ENCODE measurements at regions not wholly inside any gene's neighbourhood (a gene's known extent, or its start where the extent isn't known, plus 50 kb on each side); places are given as distances from the start of the nearest gene placed in this dataset.
"Not testable (repeated sequence)": the region's sequence is repeated elsewhere in the genome, so short reads cannot be mapped to it uniquely, and the experiment has no call there.

GRCh38 chr2:87439617-87440204 is 308.2 kb upstream of the PLGLB2 start:
- DNase-seq: not testable (repeated sequence)

- DNase-seq: not testable (repeated sequence)
Observed at GRCh38 chr2:87440650-87441049, 307.2 kb upstream of the PLGLB2 start.

- not testable (repeated sequence) for DNase-seq
Observed at GRCh38 chr2:87441375-87441774, 306.5 kb upstream of the PLGLB2 start.

- not testable (repeated sequence) for DNase-seq
Observed at GRCh38 chr2:87442983-87443577, 304.8 kb upstream of the PLGLB2 start.

- DNase-seq: not testable (repeated sequence)
Observed at GRCh38 chr2:87444951-87445350, 302.9 kb upstream of the PLGLB2 start.

GRCh38 chr2:87445613-87446312 is 302.1 kb upstream of the PLGLB2 start:
- DNase-seq: not testable (repeated sequence)

GRCh38 chr2:87446313-87446696 is 301.6 kb upstream of the PLGLB2 start:
- DNase-seq: not testable (repeated sequence)

GRCh38 chr2:87449462-87449980 is 298.4 kb upstream of the PLGLB2 start:
- DNase-seq: not testable (repeated sequence)

GRCh38 chr2:87452193-87452592 is 295.7 kb upstream of the PLGLB2 start:
- not testable (repeated sequence) for DNase-seq

- DNase-seq: not testable (repeated sequence)
Observed at GRCh38 chr2:87452861-87453260, 295.0 kb upstream of the PLGLB2 start.

- not testable (repeated sequence) for DNase-seq
Observed at GRCh38 chr2:87453965-87454364, 293.9 kb upstream of the PLGLB2 start.

- DNase-seq: not testable (repeated sequence)
Observed at GRCh38 chr2:87454421-87454820, 293.5 kb upstream of the PLGLB2 start.

- DNase-seq: not testable (repeated sequence)
Observed at GRCh38 chr2:87455209-87455853, 292.6 kb upstream of the PLGLB2 start.

GRCh38 chr2:87455854-87456249 is 292.0 kb upstream of the PLGLB2 start:
- DNase-seq: not testable (repeated sequence)

- not testable (repeated sequence) for DNase-seq
Observed at GRCh38 chr2:87456477-87457128, 291.3 kb upstream of the PLGLB2 start.

- not testable (repeated sequence) for DNase-seq
Observed at GRCh38 chr2:87457129-87457499, 290.8 kb upstream of the PLGLB2 start.

GRCh38 chr2:87458938-87459337 is 288.9 kb upstream of the PLGLB2 start:
- DNase-seq: not testable (repeated sequence)

- not testable (repeated sequence) for DNase-seq
Observed at GRCh38 chr2:87460104-87460503, 287.8 kb upstream of the PLGLB2 start.

GRCh38 chr2:87460662-87461061 is 287.2 kb upstream of the PLGLB2 start:
- not testable (repeated sequence) for DNase-seq

- not testable (repeated sequence) for DNase-seq
Observed at GRCh38 chr2:87461671-87462070, 286.2 kb upstream of the PLGLB2 start.

GRCh38 chr2:87464219-87464618 is 283.7 kb upstream of the PLGLB2 start:
- not testable (repeated sequence) for DNase-seq

GRCh38 chr2:87465730-87466129 is 282.2 kb upstream of the PLGLB2 start:
- DNase-seq: not testable (repeated sequence)
